GM23248 (cell line): ENCODE measurements at regions not wholly inside any gene's neighbourhood (a gene's known extent, or its start where the extent isn't known, plus 50 kb on each side); places are given as distances from the start of the nearest gene placed in this dataset.
A peak's percentile ranks its signal among the peaks of the same experiment; 100 is the strongest.

Experiments
- DNase-seq: peaks from one replicate; pipeline ENCODE4 v3.0.0-alpha.2; 2015
- H2AFZ ChIP-seq: fragments of 200-600 bp; sonication (generic); 2 replicates; pipeline ENCODE4 v1.6.1; 2016; ENCODE audit warnings: antibody characterized with exemption
- H3F3A ChIP-seq: fragments of 200-600 bp; sonication (generic); 2 replicates; pipeline ENCODE4 v1.6.1; 2016; ENCODE audit warnings: mild to moderate bottlenecking, antibody characterized with exemption, mixed run types; ENCODE audit not compliant: insufficient read depth
- H3K27ac ChIP-seq: fragments of 200-600 bp; sonication (generic); 2 replicates; pipeline ENCODE4 v1.5.1; 2016; ENCODE audit warnings: mild to moderate bottlenecking
- H3K27me3 ChIP-seq: fragments of 200-600 bp; sonication (generic); replicated peaks from 2 replicates; pipeline ENCODE4 v1.6.1; 2016; ENCODE audit warnings: mild to moderate bottlenecking; ENCODE audit not compliant: insufficient read depth
- H3K36me3 ChIP-seq: fragments of 200-600 bp; sonication (generic); 2 replicates; pipeline ENCODE4 v1.6.1; 2016; ENCODE audit warnings: low read depth, mild to moderate bottlenecking
- H3K4me1 ChIP-seq: fragments of 200-600 bp; sonication (generic); 2 replicates; pipeline ENCODE4 v1.6.1; 2016; ENCODE audit warnings: mild to moderate bottlenecking; ENCODE audit not compliant: insufficient read depth
- H3K4me2 ChIP-seq: fragments of 200-600 bp; sonication (generic); one replicate; pipeline ENCODE4 v1.6.1; 2016; ENCODE audit warnings: mild to moderate bottlenecking; ENCODE audit not compliant: unreplicated experiment
- H3K4me3 ChIP-seq: fragments of 200-600 bp; sonication (generic); 2 replicates; pipeline ENCODE4 v1.5.1; 2016; ENCODE audit warnings: mild to moderate bottlenecking
- H3K79me2 ChIP-seq: fragments of 200-600 bp; sonication (generic); 2 replicates; pipeline ENCODE4 v1.6.1; 2016; ENCODE audit warnings: mild to moderate bottlenecking; ENCODE audit not compliant: insufficient read depth
- H3K9ac ChIP-seq: fragments of 200-600 bp; sonication (generic); 2 replicates; pipeline ENCODE4 v1.6.1; 2016; ENCODE audit warnings: mild to moderate bottlenecking
- H3K9me2 ChIP-seq: fragments of 200-600 bp; sonication (generic); 2 replicates; pipeline ENCODE4 v1.6.1; 2016; ENCODE audit warnings: mixed run types, mild to moderate bottlenecking, moderate library complexity; ENCODE audit not compliant: insufficient read depth
- H3K9me3 ChIP-seq: fragments of 200-600 bp; sonication (generic); one replicate; pipeline ENCODE4 v1.6.1; 2017; ENCODE audit warnings: low read depth
- H4K20me1 ChIP-seq: fragments of 200-600 bp; sonication (generic); 2 replicates; pipeline ENCODE4 v1.6.0; 2016; ENCODE audit not compliant: insufficient read depth
- EZH2 ChIP-seq: fragments of 200-600 bp; sonication (generic); IDR thresholded peaks from 2 replicates; pipeline ENCODE4 v1.6.1; 2018; ENCODE audit warnings: antibody characterized with exemption, mild to moderate bottlenecking; ENCODE audit not compliant: insufficient read depth, poor library complexity, severe bottlenecking
- EZH2phosphoT487 ChIP-seq: fragments of 200-600 bp; sonication (generic); IDR thresholded peaks from 2 replicates; pipeline ENCODE4 v1.6.1; 2018; ENCODE audit warnings: antibody characterized with exemption, moderate library complexity, mild to moderate bottlenecking, low read depth; ENCODE audit not compliant: insufficient read depth
- WGBS, 2 experiments: methylation state at CpG; one replicate each; pipeline ENCODE4 v1.1.6; 2015 to 2017; ENCODE audit warnings: low lambda C conversion rate in 2 of 2, low coverage in 1 of 2; ENCODE audit errors: missing lambda C conversion rate in 2 of 2; 5-methylcytosine and 5-hydroxymethylcytosine counted together
- in situ Hi-C: fragments of 300-500 bp; cut with MboI; formaldehyde crosslinking; loops from 2 replicates; pipeline ENCODE4 v1.15.0; 2020

DNA sequence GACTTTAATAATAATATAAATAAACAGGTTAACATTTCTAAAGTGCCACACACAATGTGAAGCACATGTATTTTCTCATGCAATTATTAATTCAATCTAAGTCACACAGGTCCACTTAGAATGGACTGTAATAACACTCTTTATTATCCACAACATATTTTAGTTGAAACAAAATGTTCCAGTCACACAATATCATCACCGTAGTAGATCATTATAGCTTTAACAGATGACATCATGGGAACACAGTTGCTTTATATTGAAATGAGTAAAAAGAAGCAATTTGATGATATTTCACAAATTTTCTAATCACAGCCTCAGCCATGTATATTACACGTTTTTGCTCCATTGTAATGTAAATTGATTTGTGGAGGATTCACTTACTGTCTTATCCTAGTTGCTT lies 266.3 kb downstream of the MEIS1 start:
- H3K4me1 ChIP-seq: no peaks in the 10 kb centered on the region
- no peak overlapping the region for H3K4me3 ChIP-seq
- no peaks in the 10 kb centered on the region for H3F3A ChIP-seq
- H3K36me3 ChIP-seq: no peaks in the 10 kb centered on the region
- no peak overlapping the region for H3K27ac ChIP-seq
- in situ Hi-C loops: no loop called here
- no peak for DNase-seq
- no peaks in the 10 kb centered on the region for H3K9me3 ChIP-seq
- H4K20me1 ChIP-seq: no peaks in the 10 kb centered on the region
- no peak overlapping the region for H3K9ac ChIP-seq
- no peak overlapping the region for H2AFZ ChIP-seq
- peaks cover 4% of the 10 kb centered on the region; the same call in 1 of the 2 replicates for H3K9me2 ChIP-seq
- no peak for TF ChIP-seq EZH2phosphoT487
- no peak for TF ChIP-seq EZH2
- no peaks in the 10 kb centered on the region for H3K27me3 ChIP-seq
- H3K4me2 ChIP-seq: no peak overlapping the region
- 82 to 84% methylated on average over 2 of the region's 2 CpGs for WGBS, 2 experiments
- no peaks in the 10 kb centered on the region for H3K79me2 ChIP-seq

GRCh38 chr2:66701656-66702055 lies 266.7 kb downstream of the MEIS1 start:
- Histone ChIP-seq H3K9me2 (peaks cover 4% of the 10 kb centered on the region; the same call in 1 of the 2 replicates), H3K27me3 (no peaks in the 10 kb centered on the region), H3K9ac (no peak overlapping the region), H3K9me3 (no peaks in the 10 kb centered on the region), H3K36me3 (no peaks in the 10 kb centered on the region), H2AFZ (no peak overlapping the region), H3F3A (no peaks in the 10 kb centered on the region), H3K4me2 (no peak overlapping the region), H3K79me2 (no peaks in the 10 kb centered on the region), H4K20me1 (no peaks in the 10 kb centered on the region), H3K4me1 (no peaks in the 10 kb centered on the region), H3K27ac (no peak overlapping the region), H3K4me3 (no peak overlapping the region)
- DNase-seq: no peak
- TF ChIP-seq EZH2 (no peak), EZH2phosphoT487 (no peak)
- in situ Hi-C loops: no loop called here
- 36 to 42% methylated on average over 1 of the region's 1 CpG for WGBS, 2 experiments

GRCh38 chr2:66702301-66702700 lies 267.4 kb downstream of the MEIS1 start:
- Histone ChIP-seq H3K27ac (no peak overlapping the region), H3K36me3 (no peaks in the 10 kb centered on the region), H3K27me3 (no peaks in the 10 kb centered on the region), H3F3A (no peaks in the 10 kb centered on the region), H3K4me1 (no peaks in the 10 kb centered on the region), H3K9me2 (peaks cover 4% of the 10 kb centered on the region; the same call in 1 of the 2 replicates), H4K20me1 (no peaks in the 10 kb centered on the region), H3K79me2 (no peaks in the 10 kb centered on the region), H3K4me2 (no peak overlapping the region), H3K9me3 (no peaks in the 10 kb centered on the region), H2AFZ (no peak overlapping the region), H3K4me3 (no peak overlapping the region), H3K9ac (no peak overlapping the region)
- in situ Hi-C loops: no loop called here
- WGBS, 2 experiments: 82 to 86% methylated on average over 6 of the region's 6 CpGs
- no peak for TF ChIP-seq EZH2phosphoT487
- TF ChIP-seq EZH2: no peak
- no peak for DNase-seq

DNA sequence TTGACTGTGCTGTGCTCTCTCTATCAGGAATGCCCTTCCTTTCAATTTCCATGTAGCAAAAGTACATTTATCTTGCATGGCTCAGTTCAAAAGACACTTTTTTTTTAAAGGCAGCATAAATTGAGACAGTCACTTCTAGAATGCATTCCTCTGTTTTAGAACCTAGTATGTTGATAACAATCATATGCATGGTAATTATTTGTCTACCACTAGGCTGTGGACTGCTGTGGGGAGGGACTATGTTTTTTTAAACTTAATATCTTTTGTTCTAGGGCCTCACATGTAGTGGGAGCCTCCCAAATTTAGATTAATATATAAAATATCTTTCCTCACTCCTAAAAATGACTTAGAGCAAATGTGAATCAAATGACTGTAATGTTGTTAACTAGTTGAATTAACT lies 269.9 kb downstream of the MEIS1 start:
- Histone ChIP-seq H3F3A (no peaks in the 10 kb centered on the region), H3K9ac (no peak overlapping the region), H3K4me1 (no peaks in the 10 kb centered on the region), H3K4me3 (no peak overlapping the region), H2AFZ (no peak overlapping the region), H3K9me2 (peaks cover 4% of the 10 kb centered on the region; the same call in 1 of the 2 replicates), H3K9me3 (no peaks in the 10 kb centered on the region), H3K79me2 (no peaks in the 10 kb centered on the region), H3K36me3 (no peaks in the 10 kb centered on the region), H4K20me1 (no peaks in the 10 kb centered on the region), H3K27me3 (no peaks in the 10 kb centered on the region), H3K27ac (no peak overlapping the region), H3K4me2 (no peak overlapping the region)
- in situ Hi-C loops: no loop called here
- TF ChIP-seq EZH2 (no peak), EZH2phosphoT487 (no peak)
- no peak for DNase-seq

- peak; percentile 2 for DNase-seq
- Histone ChIP-seq H3K4me1 (no peaks in the 10 kb centered on the region), H3F3A (no peaks in the 10 kb centered on the region), H3K4me3 (no peak overlapping the region), H3K27me3 (no peaks in the 10 kb centered on the region), H3K27ac (no peak overlapping the region), H3K79me2 (no peaks in the 10 kb centered on the region), H3K9me3 (no peaks in the 10 kb centered on the region), H3K4me2 (no peak overlapping the region), H3K9me2 (no peaks in the 10 kb centered on the region), H3K36me3 (no peaks in the 10 kb centered on the region), H2AFZ (no peak overlapping the region), H4K20me1 (no peaks in the 10 kb centered on the region), H3K9ac (no peak overlapping the region)
- in situ Hi-C loops: no loop called here
- 89 to 95% methylated on average over 1 of the region's 1 CpG for WGBS, 2 experiments
- TF ChIP-seq EZH2phosphoT487 (no peak), EZH2 (no peak)
Measured at GRCh38 chr2:66714610-66715009, 279.7 kb downstream of the MEIS1 start.
